ENCODE measurements at regions not wholly inside any gene's neighbourhood (a gene's known extent, or its start where the extent isn't known, plus 50 kb on each side); places are given as distances from the start of the nearest gene placed in this dataset.
"Not testable (repeated sequence)": the region's sequence is repeated elsewhere in the genome, so short reads cannot be mapped to it uniquely, and the experiment has no call there.

- no peak for DNase-seq (ENCODE audit: low read depth, low spot score)
Measured at GRCh38 chr2:217371781-217372213, 511.9 kb upstream of the TNP1 start.

DNA sequence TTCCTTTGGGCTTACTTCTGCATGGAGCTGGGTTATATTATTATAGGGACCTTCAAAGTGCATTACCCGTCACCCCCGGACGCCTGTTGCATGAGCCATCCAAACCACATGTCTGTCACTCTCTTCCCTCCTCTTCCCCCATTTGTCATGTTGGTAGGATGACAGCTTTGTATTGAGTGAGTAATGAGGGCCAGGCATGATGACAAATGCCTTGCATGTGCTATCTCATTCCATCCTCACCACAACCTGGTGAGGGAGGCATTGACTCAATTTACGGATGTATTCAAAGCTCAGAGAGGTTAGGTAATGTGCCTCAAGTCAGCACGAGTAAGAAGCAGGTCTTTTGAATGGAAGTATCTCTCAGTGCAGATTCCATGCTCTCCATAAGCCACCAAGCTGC, 510.5 kb upstream of the TNP1 start:
- no peak for DNase-seq (ENCODE audit: low read depth, low spot score)

GRCh38 chr2:217367464-217367863, 507.6 kb upstream of the TNP1 start:
- no peak for DNase-seq (ENCODE audit: low read depth, low spot score)

- DNase-seq (ENCODE audit: low read depth, low spot score): no peak
Measured at GRCh38 chr2:217366966-217367365, 507.1 kb upstream of the TNP1 start.

DNA sequence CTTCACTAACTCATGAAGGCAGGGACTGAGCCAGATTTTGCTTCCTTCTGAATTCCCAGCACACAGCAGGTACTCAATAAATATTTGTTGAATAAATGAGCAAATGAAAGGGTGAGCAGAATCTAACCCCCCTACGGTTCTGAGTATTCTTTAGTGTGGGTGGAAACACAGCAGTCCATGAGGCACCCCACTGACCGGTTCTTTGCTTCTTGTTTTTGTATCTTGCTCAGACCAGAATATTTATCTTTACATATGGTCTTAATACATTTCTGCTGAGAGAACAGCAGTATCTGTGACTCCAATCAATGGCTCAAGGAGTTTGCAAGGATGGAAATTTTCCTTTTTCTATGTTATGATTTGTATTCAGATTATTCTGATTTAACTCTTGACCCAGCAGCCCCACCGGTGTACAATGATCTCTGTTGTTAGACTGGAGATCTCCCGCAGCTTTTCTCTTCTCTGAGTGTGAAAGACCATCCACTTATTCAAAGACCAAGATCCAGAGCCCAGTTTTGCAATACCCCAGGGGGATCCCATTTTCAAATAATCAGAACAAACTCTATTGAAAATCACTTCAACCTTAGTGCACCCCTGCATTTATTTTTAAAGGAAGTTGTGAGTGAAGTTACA, 506.5 kb upstream of the TNP1 start:
- no peak for DNase-seq (ENCODE audit: low read depth, low spot score)

GRCh38 chr2:217365656-217366055, 505.8 kb upstream of the TNP1 start:
- no peak for DNase-seq (ENCODE audit: low read depth, low spot score)

DNA sequence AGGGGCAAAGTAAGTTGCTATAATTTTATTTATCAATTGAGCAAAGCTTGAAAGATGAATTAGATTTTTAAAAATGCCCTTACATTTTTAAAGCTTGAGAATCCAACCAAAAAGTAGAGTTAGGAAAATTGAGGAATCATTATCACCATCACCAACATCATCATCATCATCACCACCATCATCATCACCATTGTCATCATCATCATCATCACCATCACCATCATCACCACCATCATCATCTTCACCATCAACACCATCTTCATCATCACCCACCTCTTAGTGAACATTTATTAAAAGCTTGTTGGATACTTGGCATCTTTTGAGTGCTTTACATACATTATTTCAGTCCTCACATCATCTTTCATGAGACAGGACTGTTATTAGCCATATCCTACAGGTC, 504.4 kb upstream of the TNP1 start:
- DNase-seq (ENCODE audit: low read depth, low spot score): no peak

- DNase-seq (ENCODE audit: low read depth, low spot score): no peak
Measured at GRCh38 chr2:217363470-217363869, 503.6 kb upstream of the TNP1 start.

DNA sequence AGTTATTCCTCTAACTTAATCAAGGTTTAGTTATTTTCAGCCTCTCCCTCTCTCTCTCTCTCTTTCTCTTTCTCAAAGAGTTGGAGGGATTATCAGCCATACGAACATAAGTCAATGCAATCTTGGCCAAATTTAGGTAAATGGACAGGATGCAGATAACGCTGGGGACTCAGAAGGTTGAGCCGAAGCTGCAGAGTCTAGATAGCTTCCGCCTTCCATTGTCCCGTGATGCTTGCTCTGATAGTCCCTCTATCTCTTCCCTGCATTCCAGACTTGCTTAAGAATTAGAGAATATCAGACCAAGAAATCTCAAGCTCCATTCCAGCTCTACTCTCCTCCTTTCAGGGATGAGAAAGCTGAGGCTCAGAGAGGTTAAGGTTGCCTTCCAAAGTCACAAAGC, 502.8 kb upstream of the TNP1 start:
- DNase-seq (ENCODE audit: low read depth, low spot score): no peak

DNA sequence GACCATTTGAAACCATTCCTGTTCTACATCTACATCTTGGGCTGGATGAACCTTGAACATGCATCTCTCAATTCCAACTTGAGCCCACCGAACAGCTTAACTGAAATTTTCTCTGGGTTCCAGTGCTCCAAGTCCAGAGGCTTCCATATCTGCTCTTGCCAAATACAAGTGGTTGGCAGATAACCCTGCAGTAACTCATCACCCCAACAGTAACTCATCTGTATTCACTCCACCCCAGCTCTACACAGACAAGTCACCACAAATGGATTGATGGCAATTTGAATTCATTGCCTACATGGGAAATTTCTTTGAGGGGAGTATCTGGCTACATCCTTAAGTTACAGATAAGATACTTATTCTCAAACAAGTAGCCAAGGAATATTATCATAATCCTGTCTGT, 502.4 kb upstream of the TNP1 start:
- no peak for DNase-seq (ENCODE audit: low read depth, low spot score)

GRCh38 chr2:217361483-217361880, 501.6 kb upstream of the TNP1 start:
- DNase-seq (ENCODE audit: low read depth, low spot score): no peak

- DNase-seq (ENCODE audit: low read depth, low spot score): no peak
Measured at GRCh38 chr2:217360781-217361482, 501.1 kb upstream of the TNP1 start.

GRCh38 chr2:217360111-217360510, 500.2 kb upstream of the TNP1 start:
- no peak for DNase-seq (ENCODE audit: low read depth, low spot score)

- no peak for DNase-seq (ENCODE audit: low read depth, low spot score)
Measured at GRCh38 chr2:217357886-217358620, 498.2 kb upstream of the TNP1 start.

GRCh38 chr2:217356781-217357180, 496.9 kb upstream of the TNP1 start:
- DNase-seq (ENCODE audit: low read depth, low spot score): no peak

DNA sequence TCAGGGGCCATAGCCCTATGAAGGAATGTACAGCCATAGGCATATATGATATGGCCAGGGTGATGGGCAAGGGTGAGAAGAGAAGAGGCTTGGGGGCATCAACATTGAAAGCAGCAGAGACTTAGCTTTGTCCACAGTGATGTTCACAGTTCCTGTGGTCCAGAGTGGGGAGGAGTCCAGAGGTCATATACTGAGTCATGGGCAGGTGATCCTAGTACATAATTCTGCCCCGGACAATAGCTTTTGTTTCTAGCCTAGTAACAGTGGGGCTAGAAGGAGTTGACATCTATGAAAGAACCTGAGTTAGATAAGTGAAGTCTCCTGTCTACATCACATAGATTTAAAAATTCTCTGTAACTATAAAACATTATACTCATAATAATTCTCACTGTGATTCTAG, 496.3 kb upstream of the TNP1 start:
- DNase-seq (ENCODE audit: low read depth, low spot score): no peak

DNA sequence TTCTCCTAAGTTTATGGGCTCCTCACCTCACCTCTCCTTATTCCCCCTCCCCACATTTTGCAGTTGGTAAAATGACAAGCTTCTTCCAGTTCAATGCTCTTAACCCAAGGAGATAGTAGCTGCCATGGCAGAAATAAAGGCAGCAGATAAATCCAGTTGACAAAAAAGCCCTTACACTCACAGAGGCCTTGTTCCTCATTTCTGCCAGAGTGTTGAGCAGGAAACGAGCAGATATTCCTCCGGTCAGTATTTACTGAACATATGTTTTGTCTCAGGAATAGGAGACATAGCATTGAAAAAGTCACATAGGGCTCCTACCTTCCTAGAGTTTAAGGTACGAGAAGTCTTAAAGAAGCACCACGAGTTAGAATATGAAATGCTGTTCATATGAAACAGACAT, 493.7 kb upstream of the TNP1 start:
- DNase-seq (ENCODE audit: low read depth, low spot score): no peak

DNA sequence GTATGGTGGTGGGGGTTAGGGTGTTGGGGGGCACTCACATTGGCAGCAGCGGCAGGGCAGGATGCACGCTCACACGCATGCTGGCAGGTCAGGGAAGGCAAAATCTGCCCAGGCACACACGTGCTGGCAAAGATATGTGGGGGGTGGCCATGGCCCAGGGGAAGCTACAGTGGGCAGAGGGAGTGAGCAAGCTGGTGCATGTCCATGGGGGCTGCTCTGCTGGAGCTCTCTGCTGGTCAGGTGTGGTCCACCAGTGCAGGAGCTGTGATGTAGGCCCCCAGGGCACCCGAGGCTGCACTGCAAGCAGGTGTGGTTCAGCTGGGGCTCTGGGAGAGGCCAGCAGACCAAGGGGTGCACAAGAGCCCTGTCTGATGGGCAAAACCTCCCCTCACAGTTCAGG, 491.5 kb upstream of the TNP1 start:
- no peak for DNase-seq (ENCODE audit: low read depth, low spot score)

- no peak for DNase-seq (ENCODE audit: low read depth, low spot score)
Measured at GRCh38 chr2:217349251-217349650, 489.4 kb upstream of the TNP1 start.

DNA sequence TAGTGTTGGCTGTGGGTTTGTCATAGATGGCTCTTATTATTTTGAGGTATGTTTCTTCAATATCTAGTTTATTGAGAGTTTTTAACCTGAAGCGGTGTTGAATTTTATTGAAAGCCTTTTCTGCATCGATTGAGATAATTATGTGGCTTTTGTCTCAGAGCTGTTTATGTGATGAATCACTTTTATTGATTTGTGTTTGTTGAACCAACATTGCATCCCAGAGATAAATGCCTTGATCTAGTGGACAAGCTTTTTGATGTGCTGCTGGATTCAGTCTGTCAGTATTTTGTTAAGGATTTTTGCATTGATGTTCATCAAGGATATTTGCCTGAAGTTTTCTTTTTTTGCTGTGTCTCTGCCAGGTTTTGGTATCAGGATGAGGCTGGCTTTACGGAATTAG, 487.8 kb upstream of the TNP1 start:
- not testable (repeated sequence) for DNase-seq (ENCODE audit: low read depth, low spot score)

GRCh38 chr2:217346043-217346442, 486.2 kb upstream of the TNP1 start:
- DNase-seq (ENCODE audit: low read depth, low spot score): not testable (repeated sequence)

- DNase-seq (ENCODE audit: low read depth, low spot score): no peak
Measured at GRCh38 chr2:217340899-217341298, 481.0 kb upstream of the TNP1 start.

DNA sequence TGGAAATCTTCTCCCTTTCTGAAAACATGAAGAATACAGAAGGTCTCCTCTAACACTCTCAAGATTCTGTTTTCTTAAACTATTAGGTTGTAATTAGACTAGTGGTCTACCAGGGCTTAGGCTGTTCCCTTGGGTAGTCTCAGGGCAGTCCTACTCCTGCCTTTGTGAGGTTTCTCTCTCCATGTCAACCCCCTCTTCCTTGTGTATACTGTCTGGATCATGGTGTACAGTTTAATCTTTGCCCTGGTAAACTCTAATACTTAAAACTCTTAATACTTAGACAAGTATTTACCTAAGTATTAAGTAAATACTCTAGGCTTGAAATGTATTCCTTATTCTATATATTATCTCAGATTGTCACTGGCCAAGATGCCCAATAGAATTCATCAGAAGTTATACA, 480.3 kb upstream of the TNP1 start:
- no peak for DNase-seq (ENCODE audit: low read depth, low spot score)
